GM12878 (cell line): ENCODE measurements at regions not wholly inside any gene's neighbourhood (a gene's known extent, or its start where the extent isn't known, plus 50 kb on each side); places are given as distances from the start of the nearest gene placed in this dataset.

ENCODE experiments used
- ATAC-seq: fragments of 200-7000 bp; cut with Tn5 transposase; 3 replicates; pipeline ENCODE4 v1.9.1; 2020; ENCODE audit warnings: mild to moderate bottlenecking, moderate library complexity
- BruUV-seq: library from RNA; stranded (reverse); fragments of 400-500 nt; replicated peaks from 2 replicates; lab custom pipeline; 2021; lab: Mats Ljungman, UMichigan
- CTCF ChIA-PET: fragments of 300-600 bp; sonication (Branson Sonifier 250); formaldehyde crosslinking; extraction: SDS; loops from one replicate; lab custom pipeline; 2021; ENCODE audit warnings: inconsistent platforms; lab: Yijun Ruan, JAX
- POLR2A ChIA-PET: fragments of 350-600 bp; formaldehyde crosslinking; extraction: SDS; loops from one replicate; lab custom pipeline; 2021; ENCODE audit warnings: inconsistent platforms; lab: Charles Lee
- RAD21 ChIA-PET: fragments of 300-600 bp; sonication (Branson Sonifier 250); formaldehyde crosslinking; loops from one replicate; lab custom pipeline; 2023; ENCODE audit warnings: antibody characterized with exemption; ENCODE audit not compliant: unreplicated experiment; lab: Charles Lee
- SMC1A ChIA-PET: fragments of 300-600 bp; sonication (Branson Sonifier 250); formaldehyde crosslinking; loops from one replicate; lab custom pipeline; 2023; ENCODE audit not compliant: unreplicated experiment, uncharacterized antibody; lab: Charles Lee
- DNase-seq: peaks from one replicate; pipeline ENCODE4 v3.0.0-alpha.2; 2011; ENCODE audit warnings: low read depth, low spot score
- FAIRE-seq: peaks from 3 replicates; lab custom pipeline; 2011; peaks lifted over from hg19 to GRCh38; lab: Jason Lieb, UNC
- H2AFZ ChIP-seq: 2 replicates; pipeline ENCODE4 v1.6.0; 2011; ENCODE audit warnings: low read depth, low read length, control low read depth; ENCODE audit not compliant: control insufficient read depth
- H3K27ac ChIP-seq: 2 replicates; pipeline ENCODE4 v1.5.1; 2011; ENCODE audit warnings: control low read depth; ENCODE audit not compliant: control insufficient read depth, insufficient read depth
- H3K27me3 ChIP-seq, 2 experiments: replicated peaks in 1 of 2; 2 replicates each; pipeline versions ENCODE4 v1.6.0 to v1.6.1; 2011; ENCODE audit warnings: low read length in 1 of 2; ENCODE audit not compliant: control insufficient read depth in 2 of 2, insufficient read depth in 2 of 2
- H3K36me3 ChIP-seq, 2 experiments: 2 replicates each; pipeline ENCODE4 v1.5.1; 2011; ENCODE audit warnings: low read length in 1 of 2; ENCODE audit not compliant: control insufficient read depth in 2 of 2, insufficient read depth in 2 of 2
- H3K4me1 ChIP-seq: 2 replicates; pipeline ENCODE4 v1.6.1; 2011; ENCODE audit warnings: mild to moderate bottlenecking, low read length, moderate library complexity, mixed read lengths; ENCODE audit not compliant: control insufficient read depth, insufficient read depth
- H3K4me2 ChIP-seq: 2 replicates; pipeline ENCODE4 v1.6.0; 2011; ENCODE audit warnings: control low read depth; ENCODE audit not compliant: control insufficient read depth, insufficient read depth
- H3K4me3 ChIP-seq: fragments of 200-600 bp; sonication (generic); 2 replicates; pipeline ENCODE4 v1.5.1; 2016
- H3K79me2 ChIP-seq: 2 replicates; pipeline ENCODE4 v1.6.0; 2011; ENCODE audit warnings: low read length; ENCODE audit not compliant: control insufficient read depth, insufficient read depth
- H3K9ac ChIP-seq: 2 replicates; pipeline ENCODE4 v1.8.0; 2011; ENCODE audit warnings: low read length, control low read depth, mixed read lengths; ENCODE audit not compliant: control insufficient read depth, insufficient read depth
- H3K9me3 ChIP-seq: replicated peaks from 3 replicates; pipeline ENCODE4 v1.5.1; 2011; ENCODE audit warnings: mild to moderate bottlenecking, low read length; ENCODE audit not compliant: control insufficient read depth, insufficient read depth
- H4K20me1 ChIP-seq: 2 replicates; pipeline ENCODE4 v1.6.0; 2011; ENCODE audit not compliant: control insufficient read depth, insufficient read depth
- CBX3 ChIP-seq: fragments of 200-600 bp; sonication (generic); IDR thresholded peaks from 2 replicates; pipeline ENCODE4 v1.6.1; 2016; ENCODE audit warnings: low read depth, borderline replicate concordance
- IKZF1 ChIP-seq: fragments of 450-650 bp; conservative IDR thresholded peaks from 2 replicates; pipeline ENCODE4 v1.6.1; 2017; ENCODE audit warnings: antibody characterized with exemption, mild to moderate bottlenecking
- LARP7 ChIP-seq: fragments of 450-650 bp; IDR thresholded peaks from 2 replicates; pipeline ENCODE4 v1.6.1; 2017; ENCODE audit warnings: mild to moderate bottlenecking
- MXI1 ChIP-seq: fragments of 150-350 bp; IDR thresholded peaks from 2 replicates; pipeline ENCODE4 v1.6.1; 2011; ENCODE audit warnings: low read depth, mild to moderate bottlenecking, inconsistent platforms, low read length, improper control_type of control experiment
- POLR2A ChIP-seq: IDR thresholded peaks from 2 replicates; pipeline ENCODE4 v1.6.1; 2011; ENCODE audit warnings: low read depth, mild to moderate bottlenecking, low read length
- RELA ChIP-seq: fragments of 450-650 bp; IDR thresholded peaks from 2 replicates; pipeline ENCODE4 v1.8.0; 2014; ENCODE audit warnings: borderline replicate concordance; ENCODE audit not compliant: partially characterized antibody
- USF1 ChIP-seq: IDR thresholded peaks from 2 replicates; pipeline ENCODE4 v1.6.1; 2011; ENCODE audit warnings: borderline replicate concordance, low read depth, mild to moderate bottlenecking, moderate library complexity, mixed read lengths, low read length; ENCODE audit not compliant: insufficient read depth; ENCODE audit errors: extremely low read length
- WGBS: methylation state at CpG from one replicate; pipeline ENCODE4 v1.1.6; 2016; ENCODE audit warnings: low lambda C conversion rate; ENCODE audit not compliant: insufficient replicate concordance, insufficient coverage; ENCODE audit errors: missing lambda C conversion rate; 5-methylcytosine and 5-hydroxymethylcytosine counted together
- in situ Hi-C: fragments of 300-500 bp; cut with MboI; formaldehyde crosslinking; loops from 9 replicates; pipeline ENCODE4 v1.14.3; 2018; ENCODE audit warnings: mixed read lengths
- intact Hi-C: fragments of 100-400 bp; cut with micrococcal nuclease; formaldehyde crosslinking; loops from one replicate; pipeline ENCODE4 v1.14.2; 2022; ENCODE audit not compliant: unreplicated experiment
- TF ChIP-seq, protein P1 (sequence below): fragments of 450-650 bp; formaldehyde crosslinking; IDR thresholded peaks from 2 replicates; pipeline ENCODE4 v1.4.0; 2020; ENCODE audit warnings: mild to moderate bottlenecking, moderate library complexity

DNA sequence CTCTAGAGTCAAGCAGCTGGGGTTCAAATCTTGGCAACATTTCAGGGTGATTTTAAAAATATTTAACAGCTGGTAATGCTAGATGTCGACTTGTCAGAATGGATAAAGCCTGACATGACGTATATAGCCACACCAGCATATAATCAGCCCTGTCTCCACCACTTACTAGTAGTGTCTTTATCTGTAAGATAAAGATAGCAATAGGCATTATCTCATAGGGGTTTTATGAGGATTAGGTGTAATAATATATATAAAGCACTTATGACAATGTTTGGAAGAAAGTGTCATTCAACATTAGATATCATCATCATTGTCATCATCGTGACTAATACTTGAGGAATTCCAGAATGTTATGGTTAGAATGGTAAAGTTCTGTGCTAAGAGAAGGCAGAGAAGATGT is 369.0 kb upstream of the CWC22 start:
- no peaks in the 10 kb centered on the region for H3K36me3 ChIP-seq
- FAIRE-seq, result no peak
- no peaks in the 10 kb centered on the region for H3K27me3 ChIP-seq
- no TSS peak for BruUV-seq
- POLR2A ChIA-PET, result no interaction called here
- no peaks in the 10 kb centered on the region for H3K9me3 ChIP-seq
- TF ChIP-seq LARP7 (no peak), IKZF1 (no peak), RELA (no peak), USF1 (no peak), CBX3 (no peak), POLR2A (no peak), MXI1 (no peak)
- TF ChIP-seq, protein P1, sequence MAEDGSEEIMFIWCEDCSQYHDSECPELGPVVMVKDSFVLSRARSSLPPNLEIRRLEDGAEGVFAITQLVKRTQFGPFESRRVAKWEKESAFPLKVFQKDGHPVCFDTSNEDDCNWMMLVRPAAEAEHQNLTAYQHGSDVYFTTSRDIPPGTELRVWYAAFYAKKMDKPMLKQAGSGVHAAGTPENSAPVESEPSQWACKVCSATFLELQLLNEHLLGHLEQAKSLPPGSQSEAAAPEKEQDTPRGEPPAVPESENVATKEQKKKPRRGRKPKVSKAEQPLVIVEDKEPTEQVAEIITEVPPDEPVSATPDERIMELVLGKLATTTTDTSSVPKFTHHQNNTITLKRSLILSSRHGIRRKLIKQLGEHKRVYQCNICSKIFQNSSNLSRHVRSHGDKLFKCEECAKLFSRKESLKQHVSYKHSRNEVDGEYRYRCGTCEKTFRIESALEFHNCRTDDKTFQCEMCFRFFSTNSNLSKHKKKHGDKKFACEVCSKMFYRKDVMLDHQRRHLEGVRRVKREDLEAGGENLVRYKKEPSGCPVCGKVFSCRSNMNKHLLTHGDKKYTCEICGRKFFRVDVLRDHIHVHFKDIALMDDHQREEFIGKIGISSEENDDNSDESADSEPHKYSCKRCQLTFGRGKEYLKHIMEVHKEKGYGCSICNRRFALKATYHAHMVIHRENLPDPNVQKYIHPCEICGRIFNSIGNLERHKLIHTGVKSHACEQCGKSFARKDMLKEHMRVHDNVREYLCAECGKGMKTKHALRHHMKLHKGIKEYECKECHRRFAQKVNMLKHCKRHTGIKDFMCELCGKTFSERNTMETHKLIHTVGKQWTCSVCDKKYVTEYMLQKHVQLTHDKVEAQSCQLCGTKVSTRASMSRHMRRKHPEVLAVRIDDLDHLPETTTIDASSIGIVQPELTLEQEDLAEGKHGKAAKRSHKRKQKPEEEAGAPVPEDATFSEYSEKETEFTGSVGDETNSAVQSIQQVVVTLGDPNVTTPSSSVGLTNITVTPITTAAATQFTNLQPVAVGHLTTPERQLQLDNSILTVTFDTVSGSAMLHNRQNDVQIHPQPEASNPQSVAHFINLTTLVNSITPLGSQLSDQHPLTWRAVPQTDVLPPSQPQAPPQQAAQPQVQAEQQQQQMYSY, result no peak
- TF ChIP-seq, all 136 proteins: peak for 0
- Histone ChIP-seq H3K4me1 (no peaks in the 10 kb centered on the region), H3K27ac (no peak overlapping the region), H2AFZ (no peak overlapping the region), H3K4me3 (no peak overlapping the region), H3K4me2 (no peak overlapping the region), H3K79me2 (no peaks in the 10 kb centered on the region), H3K9ac (no peak overlapping the region), H4K20me1 (no peaks in the 10 kb centered on the region)
- no peak for DNase-seq
- ChIA-PET RAD21 (no interaction called here), SMC1A (interaction anchor here (1.8 kb wide), 1 partner anchor 11 kb away, joined by 10 read pairs; no protein-coding TSS in a partner anchor), CTCF (no interaction called here)
- WGBS, result 8% methylated on average over 3 of the region's 3 CpGs
- intact Hi-C loops, result no loop called here
- in situ Hi-C loops, result no loop called here
- no peak for ATAC-seq
